Activated T-helper 1 cell treated with anti-CD3 and anti-CD28 coated beads, Interleukin-12 subunit alpha, Interleukin-12 subunit beta, Interleukin-2, Interleukin-4 antibody, amounts not matched to agents 30 ng/mL and 10 ng/mL and 1 ng/mL, durations not matched to agents 14 hours and 24 hours and 36 hours (primary cell): ENCODE measurements at regions not wholly inside any gene's neighbourhood (a gene's known extent, or its start where the extent isn't known, plus 50 kb on each side); places are given as distances from the start of the nearest gene placed in this dataset.

ENCODE experiments used
- DNase-seq: peaks from one replicate; pipeline ENCODE4 v3.0.0; 2021; ENCODE audit warnings: low spot score
- H3K27ac Mint-ChIP-seq: one replicate; pipeline ENCODE4 v1.8.0; 2021; ENCODE audit warnings: mild to moderate bottlenecking, mixed read lengths
- H3K27me3 Mint-ChIP-seq: one replicate; pipeline ENCODE4 v1.8.0; 2022; ENCODE audit warnings: mild to moderate bottlenecking, moderate library complexity, mixed read lengths; ENCODE audit not compliant: insufficient read depth
- H3K36me3 Mint-ChIP-seq: one replicate; pipeline ENCODE4 v1.8.0; 2021; ENCODE audit warnings: low read depth, mixed read lengths
- H3K4me1 Mint-ChIP-seq: one replicate; pipeline ENCODE4 v1.8.0; 2021; ENCODE audit warnings: low read depth, mixed read lengths
- H3K4me3 Mint-ChIP-seq: one replicate; pipeline ENCODE4 v1.8.0; 2021; ENCODE audit warnings: mild to moderate bottlenecking, moderate library complexity, mixed read lengths
- H3K9me3 Mint-ChIP-seq: one replicate; pipeline ENCODE4 v1.8.0; 2021; ENCODE audit warnings: mixed read lengths
- intact Hi-C: fragments of 100-400 bp; cut with micrococcal nuclease; formaldehyde crosslinking; loops from one replicate; pipeline ENCODE4 v1.15.1; 2024

- intact Hi-C loops = no loop called here
- Mint-ChIP-seq H3K4me1 (no peaks in the 10 kb centered on the region), H3K27ac (no peak overlapping the region), H3K27me3 (no peaks in the 10 kb centered on the region), H3K9me3 (peaks cover 12% of the 10 kb centered on the region), H3K4me3 (no peak overlapping the region), H3K36me3 (no peaks in the 10 kb centered on the region)
- no peak for DNase-seq
Measured at GRCh38 chr6:54440549-54440948, 132.3 kb downstream of the TINAG start.

- no peak for DNase-seq
- intact Hi-C loops = no loop called here
- peaks cover 12% of the 10 kb centered on the region for H3K9me3 Mint-ChIP-seq
- H3K27ac Mint-ChIP-seq = no peak overlapping the region
- no peak overlapping the region for H3K4me3 Mint-ChIP-seq
- H3K4me1 Mint-ChIP-seq = no peaks in the 10 kb centered on the region
- H3K36me3 Mint-ChIP-seq = no peaks in the 10 kb centered on the region
- H3K27me3 Mint-ChIP-seq = no peaks in the 10 kb centered on the region
Measured at GRCh38 chr6:54441020-54441419, 132.8 kb downstream of the TINAG start.

- H3K4me3 Mint-ChIP-seq = no peak overlapping the region
- no peak for DNase-seq
- no peaks in the 10 kb centered on the region for H3K27me3 Mint-ChIP-seq
- no peaks in the 10 kb centered on the region for H3K4me1 Mint-ChIP-seq
- intact Hi-C loops = no loop called here
- H3K27ac Mint-ChIP-seq = no peak overlapping the region
- peaks cover 12% of the 10 kb centered on the region for H3K9me3 Mint-ChIP-seq
- no peaks in the 10 kb centered on the region for H3K36me3 Mint-ChIP-seq
Measured at GRCh38 chr6:54441687-54442248, 133.5 kb downstream of the TINAG start.

- no peak for DNase-seq
- intact Hi-C loops = no loop called here
- Mint-ChIP-seq H3K9me3 (peaks cover 9% of the 10 kb centered on the region), H3K27ac (no peak overlapping the region), H3K27me3 (no peaks in the 10 kb centered on the region), H3K36me3 (no peaks in the 10 kb centered on the region), H3K4me3 (no peak overlapping the region), H3K4me1 (no peaks in the 10 kb centered on the region)
Measured at GRCh38 chr6:54445207-54445606, 137.0 kb downstream of the TINAG start.

GRCh38 chr6:54448617-54449016, 140.4 kb downstream of the TINAG start:
- no peaks in the 10 kb centered on the region for H3K36me3 Mint-ChIP-seq
- no peaks in the 10 kb centered on the region for H3K27me3 Mint-ChIP-seq
- no peak overlapping the region for H3K4me3 Mint-ChIP-seq
- DNase-seq = no peak
- no peak overlapping the region for H3K27ac Mint-ChIP-seq
- intact Hi-C loops = no loop called here
- no peaks in the 10 kb centered on the region for H3K9me3 Mint-ChIP-seq
- H3K4me1 Mint-ChIP-seq = no peaks in the 10 kb centered on the region

- DNase-seq = no peak
- Mint-ChIP-seq H3K27ac (no peak overlapping the region), H3K36me3 (no peaks in the 10 kb centered on the region), H3K4me1 (no peaks in the 10 kb centered on the region), H3K4me3 (no peak overlapping the region), H3K27me3 (no peaks in the 10 kb centered on the region), H3K9me3 (no peaks in the 10 kb centered on the region)
- intact Hi-C loops = no loop called here
Measured at GRCh38 chr6:54451516-54451915, 143.3 kb downstream of the TINAG start.

- H3K36me3 Mint-ChIP-seq = no peaks in the 10 kb centered on the region
- intact Hi-C loops = no loop called here
- no peaks in the 10 kb centered on the region for H3K9me3 Mint-ChIP-seq
- no peak overlapping the region for H3K4me3 Mint-ChIP-seq
- no peak overlapping the region for H3K27ac Mint-ChIP-seq
- no peak for DNase-seq
- no peaks in the 10 kb centered on the region for H3K27me3 Mint-ChIP-seq
- H3K4me1 Mint-ChIP-seq = no peaks in the 10 kb centered on the region
Measured at GRCh38 chr6:54463354-54464024, 155.2 kb downstream of the TINAG start.

- H3K27ac Mint-ChIP-seq = no peak overlapping the region
- DNase-seq = no peak
- H3K4me3 Mint-ChIP-seq = no peak overlapping the region
- H3K36me3 Mint-ChIP-seq = no peaks in the 10 kb centered on the region
- H3K27me3 Mint-ChIP-seq = no peaks in the 10 kb centered on the region
- no peaks in the 10 kb centered on the region for H3K4me1 Mint-ChIP-seq
- no peaks in the 10 kb centered on the region for H3K9me3 Mint-ChIP-seq
- intact Hi-C loops = no loop called here
Measured at GRCh38 chr6:54465649-54466300, 157.5 kb downstream of the TINAG start.

GRCh38 chr6:54467384-54467783, 159.1 kb downstream of the TINAG start:
- no peak for DNase-seq
- Mint-ChIP-seq H3K27me3 (no peaks in the 10 kb centered on the region), H3K4me1 (no peaks in the 10 kb centered on the region), H3K27ac (no peak overlapping the region), H3K4me3 (no peak overlapping the region), H3K36me3 (no peaks in the 10 kb centered on the region), H3K9me3 (no peaks in the 10 kb centered on the region)
- intact Hi-C loops = no loop called here

- Mint-ChIP-seq H3K9me3 (no peaks in the 10 kb centered on the region), H3K27ac (no peak overlapping the region), H3K4me1 (no peaks in the 10 kb centered on the region), H3K27me3 (no peaks in the 10 kb centered on the region), H3K4me3 (no peak overlapping the region), H3K36me3 (no peaks in the 10 kb centered on the region)
- no peak for DNase-seq
- intact Hi-C loops = no loop called here
Measured at GRCh38 chr6:54473328-54473727, 165.1 kb downstream of the TINAG start.

GRCh38 chr6:54474898-54475297, 166.7 kb downstream of the TINAG start:
- Mint-ChIP-seq H3K4me1 (no peaks in the 10 kb centered on the region), H3K4me3 (no peak overlapping the region), H3K27ac (no peak overlapping the region), H3K27me3 (no peaks in the 10 kb centered on the region), H3K36me3 (no peaks in the 10 kb centered on the region), H3K9me3 (no peaks in the 10 kb centered on the region)
- intact Hi-C loops = no loop called here
- DNase-seq = no peak

GRCh38 chr6:54481091-54481490, 172.8 kb downstream of the TINAG start:
- no peak for DNase-seq
- no peak overlapping the region for H3K27ac Mint-ChIP-seq
- peaks cover 5% of the 10 kb centered on the region for H3K9me3 Mint-ChIP-seq
- H3K4me3 Mint-ChIP-seq = no peak overlapping the region
- H3K27me3 Mint-ChIP-seq = no peaks in the 10 kb centered on the region
- no peaks in the 10 kb centered on the region for H3K4me1 Mint-ChIP-seq
- intact Hi-C loops = no loop called here
- no peaks in the 10 kb centered on the region for H3K36me3 Mint-ChIP-seq

- Mint-ChIP-seq H3K4me1 (no peaks in the 10 kb centered on the region), H3K27me3 (no peaks in the 10 kb centered on the region), H3K4me3 (no peak overlapping the region), H3K27ac (no peak overlapping the region), H3K36me3 (no peaks in the 10 kb centered on the region), H3K9me3 (peaks cover 16% of the 10 kb centered on the region)
- no peak for DNase-seq
- intact Hi-C loops = no loop called here
Measured at GRCh38 chr6:54491431-54491830, 183.2 kb downstream of the TINAG start.
